Esophagus squamous epithelium (tissue), 5 donors: ENCODE measurements at regions not wholly inside any gene's neighbourhood (a gene's known extent, or its start where the extent isn't known, plus 50 kb on each side); places are given as distances from the start of the nearest gene placed in this dataset.

Experiments used
- DNase-seq: peaks from one replicate; lab custom pipeline; 2025; lab: John Stamatoyannopoulos, UW
- H3K27ac ChIP-seq, 4 donors: fragments of 200-600 bp; sonication (generic); one replicate each; pipeline ENCODE4 v1.5.1; 2016 to 2019; ENCODE audit warnings: mild to moderate bottlenecking in 1 of 4
- H3K27me3 ChIP-seq, 4 donors: fragments of 200-600 bp; sonication (generic); 1 replicate in 3 of 4; 2 replicates in 1 of 4; pipeline versions ENCODE4 v1.5.1 to v1.6.0; 2017 to 2021; ENCODE audit warnings: antibody characterized with exemption in 1 of 4
- H3K36me3 ChIP-seq, 3 donors: fragments of 200-600 bp; sonication (generic); one replicate each; pipeline ENCODE4 v1.5.1; 2016 to 2019
- H3K4me1 ChIP-seq, 3 donors: fragments of 200-600 bp; sonication (generic); one replicate each; pipeline ENCODE4 v1.5.1; 2017 to 2019
- H3K4me3 ChIP-seq, 4 donors: fragments of 200-600 bp; sonication (generic); 1 replicate in 3 of 4; 2 replicates in 1 of 4; pipeline ENCODE4 v1.5.1; 2016 to 2019; ENCODE audit warnings: mild to moderate bottlenecking in 2 of 4, moderate library complexity in 1 of 4
- H3K9me3 ChIP-seq, 3 donors: fragments of 200-600 bp; sonication (generic); one replicate each; pipeline ENCODE4 v1.5.1; 2016 to 2019
- POLR2A ChIP-seq, 4 donors: fragments of 450-650 bp; IDR thresholded peaks; one replicate each; pipeline ENCODE4 v1.6.1; 2017; ENCODE audit warnings: antibody characterized with exemption in 4 of 4, mild to moderate bottlenecking in 4 of 4, moderate library complexity in 3 of 4
- WGBS, 2 donors: methylation state at CpG; one replicate each; pipeline ENCODE4 v1.1.5; 2018; 5-methylcytosine and 5-hydroxymethylcytosine counted together
- intact Hi-C: fragments of 100-400 bp; cut with DNase I; formaldehyde crosslinking; loops from one replicate; pipeline ENCODE4 v1.15.0; 2022
- TF ChIP-seq, protein P1 (sequence below), 6 experiments: fragments of 450-650 bp in 4 of 6; fragments of 200-600 bp in 2 of 6; sonication (generic) in 2 of 6; IDR thresholded peaks; one replicate each; pipeline ENCODE4 v1.5.1; 2016 to 2019; ENCODE audit warnings: antibody characterized with exemption in 6 of 6, mild to moderate bottlenecking in 4 of 6, moderate library complexity in 4 of 6
- donor health status: DM: yes; HTN: yes; CAD: no.

DNA sequence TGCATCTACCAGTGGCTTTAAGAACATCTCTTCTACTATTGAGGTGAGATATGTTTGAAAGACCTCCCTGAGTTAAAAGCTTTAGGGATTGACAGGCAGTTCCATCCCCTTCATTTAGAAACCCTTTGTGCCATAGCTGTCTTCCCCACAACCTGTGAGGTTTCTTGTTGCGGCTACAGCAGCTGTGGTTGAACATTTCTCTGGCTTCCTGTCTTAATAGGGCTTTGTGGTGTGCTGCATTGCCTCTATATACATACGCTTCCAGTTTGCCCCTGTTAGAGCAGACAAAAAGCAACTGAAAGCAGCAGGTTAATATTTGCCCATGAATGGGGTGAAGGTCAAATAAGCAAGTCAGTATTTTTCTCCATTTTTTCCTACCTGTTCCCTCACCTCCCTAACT is 210.2 kb downstream of the TMEM200A start:
- Histone ChIP-seq H3K4me3 (no peak overlapping the region), H3K27ac (no peak overlapping the region), H3K27me3 (no peaks in the 10 kb centered on the region), H3K36me3 (no peaks in the 10 kb centered on the region), H3K9me3 (no peaks in the 10 kb centered on the region), H3K4me1 (no peaks in the 10 kb centered on the region)
- TF ChIP-seq, protein P1, sequence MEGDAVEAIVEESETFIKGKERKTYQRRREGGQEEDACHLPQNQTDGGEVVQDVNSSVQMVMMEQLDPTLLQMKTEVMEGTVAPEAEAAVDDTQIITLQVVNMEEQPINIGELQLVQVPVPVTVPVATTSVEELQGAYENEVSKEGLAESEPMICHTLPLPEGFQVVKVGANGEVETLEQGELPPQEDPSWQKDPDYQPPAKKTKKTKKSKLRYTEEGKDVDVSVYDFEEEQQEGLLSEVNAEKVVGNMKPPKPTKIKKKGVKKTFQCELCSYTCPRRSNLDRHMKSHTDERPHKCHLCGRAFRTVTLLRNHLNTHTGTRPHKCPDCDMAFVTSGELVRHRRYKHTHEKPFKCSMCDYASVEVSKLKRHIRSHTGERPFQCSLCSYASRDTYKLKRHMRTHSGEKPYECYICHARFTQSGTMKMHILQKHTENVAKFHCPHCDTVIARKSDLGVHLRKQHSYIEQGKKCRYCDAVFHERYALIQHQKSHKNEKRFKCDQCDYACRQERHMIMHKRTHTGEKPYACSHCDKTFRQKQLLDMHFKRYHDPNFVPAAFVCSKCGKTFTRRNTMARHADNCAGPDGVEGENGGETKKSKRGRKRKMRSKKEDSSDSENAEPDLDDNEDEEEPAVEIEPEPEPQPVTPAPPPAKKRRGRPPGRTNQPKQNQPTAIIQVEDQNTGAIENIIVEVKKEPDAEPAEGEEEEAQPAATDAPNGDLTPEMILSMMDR (IDR thresholded peaks at IDR 0.05), result no peak
- no peak for TF ChIP-seq POLR2A (IDR thresholded peaks at IDR 0.05)
- no peak for DNase-seq
- intact Hi-C loops, result no loop called here
- WGBS, 2 donors, result 55 to 73% methylated on average over 2 of the region's 2 CpGs

GRCh38 chr6:130577178-130577919 is 211.5 kb downstream of the TMEM200A start:
- Histone ChIP-seq H3K36me3 (no peaks in the 10 kb centered on the region), H3K27me3 (no peaks in the 10 kb centered on the region), H3K4me1 (no peaks in the 10 kb centered on the region), H3K4me3 (no peak overlapping the region), H3K9me3 (no peaks in the 10 kb centered on the region), H3K27ac (no peak overlapping the region)
- no peak for DNase-seq
- TF ChIP-seq, protein P1 (IDR thresholded peaks at IDR 0.05), result no peak
- TF ChIP-seq POLR2A (IDR thresholded peaks at IDR 0.05), result no peak
- 55 to 64% methylated on average over 7 of the region's 8 CpGs for WGBS, 2 donors
- intact Hi-C loops, result no loop called here

- H3K4me1 ChIP-seq, result no peaks in the 10 kb centered on the region
- no peaks in the 10 kb centered on the region for H3K36me3 ChIP-seq
- intact Hi-C loops, result no loop called here
- no peak for DNase-seq
- H3K27ac ChIP-seq, result no peak overlapping the region
- WGBS, 2 donors, result 70 to 80% methylated on average over 3 of the region's 3 CpGs
- H3K27me3 ChIP-seq, result no peaks in the 10 kb centered on the region
- no peak overlapping the region for H3K4me3 ChIP-seq
- no peak for TF ChIP-seq POLR2A (IDR thresholded peaks at IDR 0.05)
- no peaks in the 10 kb centered on the region for H3K9me3 ChIP-seq
Measured at GRCh38 chr6:130578713-130579112, 212.9 kb downstream of the TMEM200A start.

DNA sequence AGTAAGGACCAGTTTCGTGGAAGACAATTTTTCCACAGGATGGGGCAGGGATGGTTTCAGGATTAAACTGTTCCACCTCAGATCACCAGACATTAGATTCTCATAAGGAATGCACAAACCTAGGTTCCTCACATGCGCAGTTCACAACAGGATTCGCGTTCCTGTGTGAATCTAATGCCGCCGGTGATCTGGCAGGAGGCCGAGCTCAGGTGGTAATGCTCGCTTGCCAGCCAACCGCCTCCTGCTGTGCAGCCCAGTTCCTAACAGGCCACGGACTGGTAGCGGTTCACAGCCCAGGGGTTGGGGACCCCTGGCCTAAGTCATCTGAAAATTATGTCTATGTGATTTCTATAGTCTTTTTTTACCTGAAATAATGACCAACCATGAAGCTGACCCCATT is 217.5 kb downstream of the TMEM200A start:
- no peaks in the 10 kb centered on the region for H3K9me3 ChIP-seq
- no peaks in the 10 kb centered on the region for H3K4me1 ChIP-seq
- TF ChIP-seq, protein P1 (IDR thresholded peaks at IDR 0.05), result no peak
- no peak for TF ChIP-seq POLR2A (IDR thresholded peaks at IDR 0.05)
- intact Hi-C loops, result no loop called here
- no peak overlapping the region for H3K4me3 ChIP-seq
- no peak overlapping the region for H3K27ac ChIP-seq
- no peaks in the 10 kb centered on the region for H3K36me3 ChIP-seq
- 78 to 90% methylated on average over 10 to 11 of the region's 11 CpGs for WGBS, 2 donors
- H3K27me3 ChIP-seq, result no peaks in the 10 kb centered on the region
- no peak for DNase-seq

DNA sequence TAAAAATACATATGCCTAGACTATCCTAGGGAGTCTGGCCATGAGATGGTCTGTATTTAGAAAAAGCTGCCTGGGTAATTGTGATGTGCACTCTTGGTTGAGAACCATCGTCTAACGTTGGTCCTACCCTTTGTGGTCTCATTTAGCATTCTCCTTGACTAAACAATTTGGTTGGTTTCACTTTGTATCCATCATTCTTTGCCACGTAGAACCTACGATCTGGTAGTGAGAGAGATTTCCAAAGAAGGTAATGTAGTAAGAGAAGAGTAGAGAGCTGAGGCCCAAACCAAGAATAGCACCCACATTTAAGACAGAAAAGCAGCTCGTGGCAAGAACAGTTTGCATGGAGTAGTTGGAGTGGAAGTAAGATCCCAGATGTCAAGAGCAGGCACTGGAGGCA is 219.8 kb downstream of the TMEM200A start:
- no peaks in the 10 kb centered on the region for H3K27me3 ChIP-seq
- H3K4me3 ChIP-seq, result no peak overlapping the region
- H3K27ac ChIP-seq, result no peak overlapping the region
- no peaks in the 10 kb centered on the region for H3K9me3 ChIP-seq
- DNase-seq, result no peak
- TF ChIP-seq, protein P1 (IDR thresholded peaks at IDR 0.05), result no peak
- no peak for TF ChIP-seq POLR2A (IDR thresholded peaks at IDR 0.05)
- 72 to 81% methylated on average over 5 of the region's 5 CpGs for WGBS, 2 donors
- H3K36me3 ChIP-seq, result no peaks in the 10 kb centered on the region
- H3K4me1 ChIP-seq, result no peaks in the 10 kb centered on the region
- intact Hi-C loops, result no loop called here
